Prostate gland (tissue), 2 donors: ENCODE measurements at regions not wholly inside any gene's neighbourhood (a gene's known extent, or its start where the extent isn't known, plus 50 kb on each side); places are given as distances from the start of the nearest gene placed in this dataset.
A peak's percentile ranks its signal among the peaks of the same experiment; 100 is the strongest.

Experiments used
- CTCF ChIP-seq, 4 experiments: fragments of 200-600 bp in 2 of 4; fragments of 450-650 bp in 2 of 4; sonication (generic) in 2 of 4; IDR thresholded peaks; 1 replicate in 3 of 4; 2 replicates in 1 of 4; pipeline ENCODE4 v1.5.1; 2016 to 2019; ENCODE audit warnings: antibody characterized with exemption in 4 of 4, mild to moderate bottlenecking in 2 of 4, moderate library complexity in 2 of 4
- POLR2A ChIP-seq: fragments of 450-650 bp; IDR thresholded peaks from one replicate; pipeline ENCODE4 v1.6.1; 2016; ENCODE audit warnings: antibody characterized with exemption, mild to moderate bottlenecking

- peak in 2 of 4 experiments; percentile 13 to 19 for TF ChIP-seq CTCF (IDR thresholded peaks at IDR 0.05)
- TF ChIP-seq POLR2A: no peak
Observed at GRCh38 chr14:26163761-26164160, 434.1 kb downstream of the NOVA1 start.
